ENCODE measurements at regions not wholly inside any gene's neighbourhood (a gene's known extent, or its start where the extent isn't known, plus 50 kb on each side); places are given as distances from the start of the nearest gene placed in this dataset.

- Histone ChIP-seq H3K4me3 (ENCODE audit: low read depth, low read length, poor library complexity, severe bottlenecking) (no peak overlapping the region), H2AFZ (ENCODE audit: low read length) (no peak overlapping the region), H4K20me1 (ENCODE audit: insufficient read depth, low read length) (no peaks in the 10 kb centered on the region), H3K27ac (ENCODE audit: low read depth, low read length, poor library complexity, severe bottlenecking) (no peak overlapping the region), H3K4me1 (ENCODE audit: insufficient read depth, low read length, poor library complexity, severe bottlenecking) (no peaks in the 10 kb centered on the region), H3K79me2 (ENCODE audit: insufficient read depth, low read depth, low read length) (no peaks in the 10 kb centered on the region), H3K4me2 (ENCODE audit: low read length) (no peak overlapping the region), H3K9me2 (ENCODE audit: insufficient read depth, low read length) (no peaks in the 10 kb centered on the region), H3K9me3 (ENCODE audit: low read length) (no peaks in the 10 kb centered on the region), H3K36me3 (ENCODE audit: insufficient read depth, low read length) (no peaks in the 10 kb centered on the region)
- CTCF ChIA-PET (ENCODE audit: unreplicated experiment) = no interaction called here
- no peak for DNase-seq (ENCODE audit: low spot score)
- no peak for TF ChIP-seq CTCF (conservative IDR thresholded peaks at IDR 0.05; ENCODE audit: low read length)
- no peak for TF ChIP-seq EZH2phosphoT487 (IDR thresholded peaks at IDR 0.05; ENCODE audit: borderline replicate concordance, low read depth, low read length)
- BruUV-seq (replicated peaks) = no TSS peak
- POLR2A ChIA-PET = no interaction called here
- intact Hi-C loops (cut with micrococcal nuclease; ENCODE audit: unreplicated experiment) = no loop called here
These were observed 272.9 kb downstream of the RWDD3 start for GRCh38 chr1:95506736-95507414.

GRCh38 chr1:95509989-95510388 lies 276.0 kb downstream of the RWDD3 start:
- intact Hi-C loops (cut with micrococcal nuclease; ENCODE audit: unreplicated experiment) = no loop called here
- ChIA-PET CTCF (ENCODE audit: unreplicated experiment) (no interaction called here), POLR2A (no interaction called here)
- Histone ChIP-seq H3K9me3 (ENCODE audit: low read length) (no peaks in the 10 kb centered on the region), H3K4me1 (ENCODE audit: insufficient read depth, low read length, poor library complexity, severe bottlenecking) (no peaks in the 10 kb centered on the region), H2AFZ (ENCODE audit: low read length) (no peak overlapping the region), H3K36me3 (ENCODE audit: insufficient read depth, low read length) (no peaks in the 10 kb centered on the region), H3K9me2 (ENCODE audit: insufficient read depth, low read length) (no peaks in the 10 kb centered on the region), H3K4me3 (ENCODE audit: low read depth, low read length, poor library complexity, severe bottlenecking) (no peak overlapping the region), H3K79me2 (ENCODE audit: insufficient read depth, low read depth, low read length) (no peaks in the 10 kb centered on the region), H4K20me1 (ENCODE audit: insufficient read depth, low read length) (no peaks in the 10 kb centered on the region), H3K4me2 (ENCODE audit: low read length) (no peak overlapping the region), H3K27ac (ENCODE audit: low read depth, low read length, poor library complexity, severe bottlenecking) (no peak overlapping the region)
- no TSS peak for BruUV-seq (replicated peaks)
- no peak for DNase-seq (ENCODE audit: low spot score)
- TF ChIP-seq CTCF (conservative IDR thresholded peaks at IDR 0.05; ENCODE audit: low read length) = no peak
- no peak for TF ChIP-seq EZH2phosphoT487 (IDR thresholded peaks at IDR 0.05; ENCODE audit: borderline replicate concordance, low read depth, low read length)

- no peaks in the 10 kb centered on the region for H3K4me1 ChIP-seq (ENCODE audit: insufficient read depth, low read length, poor library complexity, severe bottlenecking)
- no peak for DNase-seq (ENCODE audit: low spot score)
- H3K79me2 ChIP-seq (ENCODE audit: insufficient read depth, low read depth, low read length) = no peaks in the 10 kb centered on the region
- no peaks in the 10 kb centered on the region for H3K36me3 ChIP-seq (ENCODE audit: insufficient read depth, low read length)
- no peak overlapping the region for H3K4me2 ChIP-seq (ENCODE audit: low read length)
- no peaks in the 10 kb centered on the region for H4K20me1 ChIP-seq (ENCODE audit: insufficient read depth, low read length)
- CTCF ChIA-PET (ENCODE audit: unreplicated experiment) = no interaction called here
- H2AFZ ChIP-seq (ENCODE audit: low read length) = no peak overlapping the region
- intact Hi-C loops (cut with micrococcal nuclease; ENCODE audit: unreplicated experiment) = no loop called here
- no peak overlapping the region for H3K27ac ChIP-seq (ENCODE audit: low read depth, low read length, poor library complexity, severe bottlenecking)
- TF ChIP-seq CTCF (conservative IDR thresholded peaks at IDR 0.05; ENCODE audit: low read length) = no peak
- no peak for TF ChIP-seq EZH2phosphoT487 (IDR thresholded peaks at IDR 0.05; ENCODE audit: borderline replicate concordance, low read depth, low read length)
- no peaks in the 10 kb centered on the region for H3K9me2 ChIP-seq (ENCODE audit: insufficient read depth, low read length)
- no peaks in the 10 kb centered on the region for H3K9me3 ChIP-seq (ENCODE audit: low read length)
- no peak overlapping the region for H3K4me3 ChIP-seq (ENCODE audit: low read depth, low read length, poor library complexity, severe bottlenecking)
- POLR2A ChIA-PET = no interaction called here
- no TSS peak for BruUV-seq (replicated peaks)
These were observed 278.9 kb downstream of the RWDD3 start for GRCh38 chr1:95512925-95513324.

Measured in OCI-LY7 (cell line).